ENCODE measurements at regions not wholly inside any gene's neighbourhood (a gene's known extent, or its start where the extent isn't known, plus 50 kb on each side); places are given as distances from the start of the nearest gene placed in this dataset.

DNA sequence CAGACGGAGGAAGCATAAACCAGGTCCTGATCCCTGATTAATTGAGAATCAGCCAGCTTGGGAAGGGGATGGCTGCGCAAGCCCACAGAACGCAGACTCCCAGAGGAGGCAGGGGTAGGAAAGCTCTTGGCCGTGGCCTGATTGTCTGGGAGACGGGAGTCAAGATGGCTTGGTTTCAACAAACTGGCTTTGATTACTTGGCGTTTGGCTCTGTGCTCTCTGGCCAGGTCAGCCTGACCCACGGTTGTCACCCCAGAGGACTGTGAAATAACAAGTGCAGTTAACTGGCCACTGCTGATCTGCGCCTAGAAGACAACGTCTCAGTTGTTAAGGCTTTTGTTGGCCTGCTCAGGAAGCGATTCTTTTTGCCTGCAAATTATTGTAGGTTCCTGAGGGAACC lies 387.0 kb upstream of the PROK2 start:
- WGBS (ENCODE audit: insufficient coverage) = 91% methylated on average over 10 of the region's 10 CpGs
- H3K4me1 Mint-ChIP-seq = peaks cover 7 to 8% of the 10 kb centered on the region in 2 donors
- no peak overlapping the region for H3K27ac Mint-ChIP-seq
- peaks cover 8% of the 10 kb centered on the region for H3K4me1 ChIP-seq (ENCODE audit: control insufficient read depth, insufficient read depth, low read length)
- no peaks in the 10 kb centered on the region for H3K9me3 Mint-ChIP-seq
- no peak overlapping the region for H3K4me3 Mint-ChIP-seq
- H3K27ac ChIP-seq (ENCODE audit: low read length) = no peak overlapping the region
- no peak overlapping the region for H3K4me3 ChIP-seq (ENCODE audit: low read length)
- H3K9me3 ChIP-seq (ENCODE audit: control insufficient read depth, insufficient read depth, low read length) = no peaks in the 10 kb centered on the region
- no peaks in the 10 kb centered on the region for H3K36me3 Mint-ChIP-seq
- no peak for ATAC-seq
- intact Hi-C loops (cut with micrococcal nuclease) = no loop called here
- no peaks in the 10 kb centered on the region for H3K27me3 ChIP-seq (ENCODE audit: control insufficient read depth, insufficient read depth, low read length)
- DNase-seq = no peak
- H3K27me3 Mint-ChIP-seq (ENCODE audit: low read depth in 2 of 2) = peaks cover 18 to 34% of the 10 kb centered on the region in 2 donors
- no peaks in the 10 kb centered on the region for H3K36me3 ChIP-seq (ENCODE audit: control insufficient read depth, insufficient read depth, low read length)
- TF ChIP-seq, protein P1, sequence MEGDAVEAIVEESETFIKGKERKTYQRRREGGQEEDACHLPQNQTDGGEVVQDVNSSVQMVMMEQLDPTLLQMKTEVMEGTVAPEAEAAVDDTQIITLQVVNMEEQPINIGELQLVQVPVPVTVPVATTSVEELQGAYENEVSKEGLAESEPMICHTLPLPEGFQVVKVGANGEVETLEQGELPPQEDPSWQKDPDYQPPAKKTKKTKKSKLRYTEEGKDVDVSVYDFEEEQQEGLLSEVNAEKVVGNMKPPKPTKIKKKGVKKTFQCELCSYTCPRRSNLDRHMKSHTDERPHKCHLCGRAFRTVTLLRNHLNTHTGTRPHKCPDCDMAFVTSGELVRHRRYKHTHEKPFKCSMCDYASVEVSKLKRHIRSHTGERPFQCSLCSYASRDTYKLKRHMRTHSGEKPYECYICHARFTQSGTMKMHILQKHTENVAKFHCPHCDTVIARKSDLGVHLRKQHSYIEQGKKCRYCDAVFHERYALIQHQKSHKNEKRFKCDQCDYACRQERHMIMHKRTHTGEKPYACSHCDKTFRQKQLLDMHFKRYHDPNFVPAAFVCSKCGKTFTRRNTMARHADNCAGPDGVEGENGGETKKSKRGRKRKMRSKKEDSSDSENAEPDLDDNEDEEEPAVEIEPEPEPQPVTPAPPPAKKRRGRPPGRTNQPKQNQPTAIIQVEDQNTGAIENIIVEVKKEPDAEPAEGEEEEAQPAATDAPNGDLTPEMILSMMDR (IDR thresholded peaks at IDR 0.05) = no peak

DNA sequence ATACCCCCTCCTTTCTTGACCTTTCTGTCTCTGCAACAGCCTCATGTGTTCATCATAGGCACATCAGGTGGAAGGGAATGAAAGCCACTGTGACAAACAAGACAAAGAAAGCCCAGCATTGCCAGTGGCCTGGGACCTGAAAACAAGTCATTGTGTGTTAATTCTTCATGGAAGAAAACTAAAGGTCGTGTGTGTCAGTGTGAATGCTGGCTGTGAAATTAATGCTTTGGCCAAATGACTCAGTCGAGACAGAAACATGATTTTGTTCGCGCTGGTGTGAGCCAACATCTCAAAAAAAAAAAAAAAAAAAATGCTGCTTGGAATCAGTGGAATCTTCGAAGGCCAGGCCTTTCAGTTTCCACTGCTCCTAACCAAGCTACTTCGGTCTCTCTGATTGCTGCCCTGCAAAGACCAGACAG lies 386.5 kb upstream of the PROK2 start:
- Mint-ChIP-seq H3K4me1 (peaks cover 3 to 4% of the 10 kb centered on the region in 2 donors), H3K36me3 (no peaks in the 10 kb centered on the region), H3K27me3 (ENCODE audit: low read depth in 2 of 2) (peaks cover 13 to 30% of the 10 kb centered on the region in 2 donors), H3K27ac (no peak overlapping the region), H3K4me3 (no peak overlapping the region), H3K9me3 (no peaks in the 10 kb centered on the region)
- no peaks in the 10 kb centered on the region for H3K9me3 ChIP-seq (ENCODE audit: control insufficient read depth, insufficient read depth, low read length)
- H3K27me3 ChIP-seq (ENCODE audit: control insufficient read depth, insufficient read depth, low read length) = no peaks in the 10 kb centered on the region
- intact Hi-C loops (cut with micrococcal nuclease) = no loop called here
- no peaks in the 10 kb centered on the region for H3K36me3 ChIP-seq (ENCODE audit: control insufficient read depth, insufficient read depth, low read length)
- H3K4me1 ChIP-seq (ENCODE audit: control insufficient read depth, insufficient read depth, low read length) = peaks cover 3% of the 10 kb centered on the region
- ATAC-seq (no peak), DNase-seq (no peak)
- 88% methylated on average over 6 of the region's 6 CpGs for WGBS (ENCODE audit: insufficient coverage)
- TF ChIP-seq, protein P1 (IDR thresholded peaks at IDR 0.05) = no peak
- no peak overlapping the region for H3K4me3 ChIP-seq (ENCODE audit: low read length)
- no peak overlapping the region for H3K27ac ChIP-seq (ENCODE audit: low read length)

DNA sequence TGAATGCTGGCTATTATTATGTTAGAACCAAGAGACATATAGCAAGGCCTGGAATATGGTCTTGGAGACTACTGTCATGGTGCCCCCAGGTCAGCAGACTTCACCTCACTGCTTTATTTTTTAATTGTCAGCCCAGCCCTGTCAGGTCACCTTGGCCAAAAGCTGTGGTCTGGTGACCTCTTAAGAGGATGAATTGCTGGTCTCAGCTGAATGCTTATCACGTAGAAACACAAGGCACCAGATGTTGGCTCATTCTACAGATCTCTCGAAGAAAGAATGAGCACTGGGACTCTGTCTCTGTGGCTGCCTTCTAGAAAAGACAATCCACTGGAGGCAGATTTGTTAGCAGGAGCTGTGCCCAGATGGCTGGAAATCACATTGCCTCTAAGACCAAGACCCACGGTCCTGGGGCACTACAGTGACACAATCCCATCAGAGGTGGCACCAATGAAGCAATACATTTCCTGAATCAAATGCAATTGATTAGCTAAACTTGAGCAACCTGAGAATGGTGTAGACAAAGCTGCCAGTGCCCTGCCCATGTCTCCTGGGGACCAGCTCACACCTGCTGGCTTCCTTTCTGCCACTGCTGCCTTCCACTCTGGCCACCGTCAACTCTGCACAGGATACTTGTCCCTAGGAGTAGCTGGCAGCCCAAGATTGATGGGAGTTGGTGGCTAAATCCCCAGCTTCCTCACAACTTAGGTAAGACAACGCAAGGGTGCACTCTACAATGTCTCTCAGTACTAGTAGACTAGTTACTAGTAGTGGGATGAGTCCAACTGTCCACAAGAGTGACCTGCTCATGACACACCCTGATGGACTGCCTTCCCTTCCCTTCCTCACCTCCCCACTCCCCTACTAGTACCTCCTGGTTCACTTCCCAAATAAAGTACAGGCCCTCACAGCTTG lies 384.9 kb upstream of the PROK2 start:
- Mint-ChIP-seq H3K4me1 (no peaks in the 10 kb centered on the region), H3K27me3 (ENCODE audit: low read depth in 2 of 2) (peaks cover 6 to 15% of the 10 kb centered on the region in 2 donors), H3K9me3 (no peaks in the 10 kb centered on the region), H3K27ac (no peak overlapping the region), H3K4me3 (no peak overlapping the region), H3K36me3 (no peaks in the 10 kb centered on the region)
- Histone ChIP-seq H3K4me3 (ENCODE audit: low read length) (no peak overlapping the region), H3K4me1 (ENCODE audit: control insufficient read depth, insufficient read depth, low read length) (peaks cover 3% of the 10 kb centered on the region), H3K36me3 (ENCODE audit: control insufficient read depth, insufficient read depth, low read length) (no peaks in the 10 kb centered on the region), H3K9me3 (ENCODE audit: control insufficient read depth, insufficient read depth, low read length) (no peaks in the 10 kb centered on the region), H3K27me3 (ENCODE audit: control insufficient read depth, insufficient read depth, low read length) (no peaks in the 10 kb centered on the region), H3K27ac (ENCODE audit: low read length) (no peak overlapping the region)
- no peak for DNase-seq
- ATAC-seq = no peak
- intact Hi-C loops (cut with micrococcal nuclease) = no loop called here
- TF ChIP-seq, protein P1 (IDR thresholded peaks at IDR 0.05) = no peak
- 69% methylated on average over 4 of the region's 5 CpGs for WGBS (ENCODE audit: insufficient coverage)

DNA sequence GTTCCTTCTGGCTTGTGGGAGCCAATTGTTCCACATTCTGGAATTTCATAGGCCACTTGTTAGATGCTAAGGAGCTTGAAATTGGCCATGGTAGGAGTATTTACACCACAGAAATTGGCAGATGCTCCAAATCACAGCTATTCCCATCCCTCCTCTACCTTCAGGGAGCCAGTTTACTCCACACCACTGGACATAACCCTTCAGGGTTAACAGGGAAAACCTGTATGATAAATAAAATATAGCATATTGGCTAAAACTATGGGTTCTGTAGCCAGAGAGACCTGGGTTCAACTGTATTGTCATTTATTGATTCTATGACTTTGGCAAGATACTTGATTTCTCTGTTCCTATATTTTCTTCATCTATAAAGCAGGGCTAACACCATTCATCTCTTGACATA lies 384.2 kb upstream of the PROK2 start:
- Histone ChIP-seq H3K9me3 (ENCODE audit: control insufficient read depth, insufficient read depth, low read length) (no peaks in the 10 kb centered on the region), H3K4me1 (ENCODE audit: control insufficient read depth, insufficient read depth, low read length) (peaks cover 7% of the 10 kb centered on the region), H3K27me3 (ENCODE audit: control insufficient read depth, insufficient read depth, low read length) (no peaks in the 10 kb centered on the region), H3K4me3 (ENCODE audit: low read length) (no peak overlapping the region), H3K27ac (ENCODE audit: low read length) (no peak overlapping the region), H3K36me3 (ENCODE audit: control insufficient read depth, insufficient read depth, low read length) (no peaks in the 10 kb centered on the region)
- DNase-seq (no peak), ATAC-seq (no peak)
- intact Hi-C loops (cut with micrococcal nuclease) = no loop called here
- peaks cover 2 to 8% of the 10 kb centered on the region in 2 donors for H3K27me3 Mint-ChIP-seq (ENCODE audit: low read depth in 2 of 2)
- H3K27ac Mint-ChIP-seq = no peak overlapping the region
- no peaks in the 10 kb centered on the region for H3K4me1 Mint-ChIP-seq
- no peaks in the 10 kb centered on the region for H3K9me3 Mint-ChIP-seq
- TF ChIP-seq, protein P1 (IDR thresholded peaks at IDR 0.05) = no peak
- H3K36me3 Mint-ChIP-seq = no peaks in the 10 kb centered on the region
- H3K4me3 Mint-ChIP-seq = no peak overlapping the region
